ENCODE measurements at regions not wholly inside any gene's neighbourhood (a gene's known extent, or its start where the extent isn't known, plus 50 kb on each side); places are given as distances from the start of the nearest gene placed in this dataset.

DNA sequence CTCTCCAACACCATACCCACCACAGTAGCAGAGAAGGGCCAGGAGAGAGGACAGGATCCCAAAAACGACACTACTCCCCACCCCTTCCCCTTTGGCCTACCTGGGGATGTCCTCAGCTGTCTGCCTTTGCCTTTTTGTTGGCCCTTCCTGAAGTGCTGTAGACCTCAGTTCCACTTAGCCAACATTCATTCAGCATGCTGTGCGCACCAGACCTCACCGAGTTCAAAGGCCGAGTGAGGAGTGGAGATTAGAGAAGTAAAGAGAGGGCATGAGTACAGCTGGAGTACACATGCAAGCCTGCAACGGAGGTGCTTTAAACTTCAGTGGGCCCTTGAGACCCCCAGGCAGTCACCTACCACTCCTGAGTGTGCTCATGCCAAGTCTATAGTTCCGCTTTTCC, 99.0 kb downstream of the TEX26 start:
- ChIA-PET POLR2A (no interaction called here), CTCF (interaction anchor here (2.8 kb wide), 1 partner anchor 13 kb away, joined by 8 read pairs; no protein-coding TSS in a partner anchor)

DNA sequence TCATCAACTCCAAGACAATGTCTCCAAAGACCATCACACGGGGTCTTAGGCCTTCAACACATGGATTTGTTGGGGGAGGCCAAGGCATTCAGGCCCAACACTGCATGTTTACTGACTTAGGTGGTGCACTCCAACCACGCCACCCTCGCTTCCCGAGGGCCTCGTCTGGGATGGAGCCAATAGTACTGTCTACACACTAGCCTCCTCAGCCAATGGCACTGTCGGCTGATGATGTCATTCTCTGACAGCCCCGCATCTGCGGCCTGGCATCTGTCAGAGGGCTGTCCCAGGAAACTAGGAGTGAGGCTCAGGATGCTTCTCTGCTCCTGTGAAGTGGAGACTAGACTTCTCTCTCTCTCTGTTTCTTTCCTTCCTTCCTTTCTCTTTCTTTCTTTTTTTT, 96.6 kb downstream of the TEX26 start:
- POLR2A ChIA-PET: no interaction called here

GRCh38 chr13:31027136-31027535, 94.7 kb downstream of the TEX26 start:
- POLR2A ChIA-PET: no interaction called here

More for the DNA sequence above, 96.6 kb downstream of the TEX26 start:
- CTCF ChIA-PET: no interaction called here

More at GRCh38 chr13:31027136-31027535, 94.7 kb downstream of the TEX26 start:
- CTCF ChIA-PET: no interaction called here

Data from activated CD8-positive, alpha-beta memory T cell treated with anti-CD3 and anti-CD28 coated beads for 36 hours (primary cell).